GM23338 (cell line): ENCODE measurements at regions not wholly inside any gene's neighbourhood (a gene's known extent, or its start where the extent isn't known, plus 50 kb on each side); places are given as distances from the start of the nearest gene placed in this dataset.

ENCODE experiments used
- ATAC-seq: fragments of 200-7000 bp; cut with Tn5 transposase; 3 replicates; pipeline ENCODE4 v1.9.1; 2020
- DNase-seq: peaks from one replicate; pipeline ENCODE4 v3.0.0-alpha.2; 2015; ENCODE audit warnings: low spot score
- H2AFZ ChIP-seq: fragments of 200-600 bp; sonication (generic); 2 replicates; pipeline ENCODE4 v1.8.0; 2016; ENCODE audit warnings: antibody characterized with exemption, mild to moderate bottlenecking, moderate library complexity
- H3F3A ChIP-seq: fragments of 200-600 bp; sonication (generic); replicated peaks from 2 replicates; pipeline ENCODE4 v1.8.0; 2017; ENCODE audit warnings: antibody characterized with exemption, mixed run types, low read depth
- H3K27ac ChIP-seq: fragments of 200-600 bp; sonication (generic); 2 replicates; pipeline ENCODE4 v1.6.1; 2016; ENCODE audit warnings: low read depth
- H3K27me3 ChIP-seq: fragments of 200-600 bp; sonication (generic); 2 replicates; pipeline ENCODE4 v1.8.0; 2016; ENCODE audit warnings: mild to moderate bottlenecking, mixed run types, moderate library complexity; ENCODE audit not compliant: insufficient read depth
- H3K36me3 ChIP-seq: fragments of 200-600 bp; sonication (generic); 2 replicates; pipeline ENCODE4 v1.8.0; 2016; ENCODE audit warnings: mild to moderate bottlenecking; ENCODE audit not compliant: insufficient read depth
- H3K4me1 ChIP-seq: fragments of 200-600 bp; sonication (generic); 2 replicates; pipeline ENCODE4 v1.8.0; 2016; ENCODE audit warnings: mild to moderate bottlenecking, moderate library complexity; ENCODE audit not compliant: insufficient read depth
- H3K4me2 ChIP-seq: fragments of 200-600 bp; sonication (generic); 2 replicates; pipeline ENCODE4 v1.7.1; 2017; ENCODE audit warnings: mixed run types
- H3K4me3 ChIP-seq: fragments of 200-600 bp; sonication (generic); 2 replicates; pipeline ENCODE4 v1.6.1; 2016; ENCODE audit warnings: mixed run types
- H3K79me2 ChIP-seq: fragments of 200-600 bp; sonication (generic); replicated peaks from 2 replicates; pipeline ENCODE4 v1.8.0; 2017; ENCODE audit warnings: mild to moderate bottlenecking; ENCODE audit not compliant: insufficient read depth
- H3K9me2 ChIP-seq: fragments of 200-600 bp; sonication (generic); 2 replicates; pipeline ENCODE4 v1.8.0; 2017; ENCODE audit not compliant: insufficient read depth
- H4K20me1 ChIP-seq: fragments of 200-600 bp; sonication (generic); replicated peaks from 2 replicates; pipeline ENCODE4 v1.8.0; 2017; ENCODE audit warnings: mild to moderate bottlenecking; ENCODE audit not compliant: insufficient read depth
- H3K27ac Mint-ChIP-seq: 2 replicates; pipeline ENCODE4 v1.8.0; 2020; ENCODE audit warnings: inconsistent platforms, mild to moderate bottlenecking, moderate library complexity, mixed read lengths
- H3K27me3 Mint-ChIP-seq: 3 replicates; pipeline ENCODE4 v1.8.0; 2022; ENCODE audit warnings: low read depth, mild to moderate bottlenecking, moderate library complexity, mixed read lengths, inconsistent platforms; ENCODE audit not compliant: insufficient read depth, poor library complexity
- H3K36me3 Mint-ChIP-seq: 3 replicates; pipeline ENCODE4 v1.8.0; 2021; ENCODE audit warnings: low read depth, mild to moderate bottlenecking, inconsistent platforms, moderate library complexity, mixed read lengths
- H3K4me1 Mint-ChIP-seq: 3 replicates; pipeline ENCODE4 v1.8.0; 2020; ENCODE audit warnings: mild to moderate bottlenecking, inconsistent platforms, mixed read lengths
- H3K4me3 Mint-ChIP-seq: 3 replicates; pipeline ENCODE4 v1.8.0; 2021; ENCODE audit warnings: moderate library complexity, mild to moderate bottlenecking, inconsistent platforms, mixed read lengths
- H3K9me3 Mint-ChIP-seq: 3 replicates; pipeline ENCODE4 v1.8.0; 2020; ENCODE audit warnings: moderate library complexity, mild to moderate bottlenecking, inconsistent platforms, mixed read lengths
- CREB1 ChIP-seq: fragments of 250-450 bp; sonication (Bioruptor Pico); IDR thresholded peaks from 2 replicates; pipeline ENCODE4 v1.5.0; 2020; ENCODE audit warnings: low read depth, mild to moderate bottlenecking, moderate library complexity
- EZH2 ChIP-seq: fragments of 200-600 bp; sonication (generic); IDR thresholded peaks from one replicate; pipeline ENCODE4 v1.8.0; 2017; ENCODE audit warnings: antibody characterized with exemption, mild to moderate bottlenecking, low read depth; ENCODE audit not compliant: unreplicated experiment
- EZH2phosphoT487 ChIP-seq: fragments of 200-600 bp; sonication (generic); IDR thresholded peaks from one replicate; pipeline ENCODE4 v1.8.1; 2018; ENCODE audit warnings: antibody characterized with exemption; ENCODE audit not compliant: unreplicated experiment
- JUNB ChIP-seq: IDR thresholded peaks from one replicate; pipeline ENCODE4 v1.6.1; 2016; ENCODE audit warnings: antibody characterized with exemption; ENCODE audit not compliant: unreplicated experiment
- NANOG ChIP-seq: IDR thresholded peaks from 2 replicates; pipeline ENCODE4 v1.6.1; 2016; ENCODE audit warnings: antibody characterized with exemption, borderline replicate concordance
- POLR2AphosphoS5 ChIP-seq: IDR thresholded peaks from 2 replicates; pipeline ENCODE4 v1.6.1; 2016; ENCODE audit warnings: antibody characterized with exemption, low read depth
- STAT1 ChIP-seq: IDR thresholded peaks from one replicate; pipeline ENCODE4 v1.6.1; 2016; ENCODE audit warnings: antibody characterized with exemption; ENCODE audit not compliant: unreplicated experiment
- ZNF114 ChIP-seq: fragments of 250-450 bp; sonication (Bioruptor Pico); IDR thresholded peaks from 2 replicates; pipeline ENCODE4 v1.5.0; 2020; ENCODE audit warnings: mild to moderate bottlenecking, moderate library complexity
- ZNF331 ChIP-seq: fragments of 250-450 bp; sonication (Bioruptor Pico); IDR thresholded peaks from 2 replicates; pipeline ENCODE4 v1.5.0; 2020; ENCODE audit warnings: low read depth, mild to moderate bottlenecking, moderate library complexity
- TF ChIP-seq, protein P1 (sequence below): fragments of 250-450 bp; sonication (Bioruptor Pico); IDR thresholded peaks from 2 replicates; pipeline ENCODE4 v1.5.0; 2020; ENCODE audit warnings: mild to moderate bottlenecking, moderate library complexity
- TF ChIP-seq, protein P2 (sequence below), 2 experiments: fragments of 200-600 bp in 1 of 2; sonication (generic) in 1 of 2; conservative IDR thresholded peaks; 2 replicates each; pipeline versions ENCODE4 v1.5.1 to v1.6.1; 2016 to 2017; ENCODE audit warnings: antibody characterized with exemption in 2 of 2, low read depth in 2 of 2, mild to moderate bottlenecking in 2 of 2, moderate library complexity in 1 of 2
- TF ChIP-seq, protein P3 (sequence below): IDR thresholded peaks from 2 replicates; pipeline ENCODE4 v1.6.1; 2016; ENCODE audit warnings: antibody characterized with exemption
- TF ChIP-seq, protein P4 (sequence below): IDR thresholded peaks from one replicate; pipeline ENCODE4 v1.6.1; 2018; ENCODE audit warnings: antibody characterized with exemption; ENCODE audit not compliant: unreplicated experiment

DNA sequence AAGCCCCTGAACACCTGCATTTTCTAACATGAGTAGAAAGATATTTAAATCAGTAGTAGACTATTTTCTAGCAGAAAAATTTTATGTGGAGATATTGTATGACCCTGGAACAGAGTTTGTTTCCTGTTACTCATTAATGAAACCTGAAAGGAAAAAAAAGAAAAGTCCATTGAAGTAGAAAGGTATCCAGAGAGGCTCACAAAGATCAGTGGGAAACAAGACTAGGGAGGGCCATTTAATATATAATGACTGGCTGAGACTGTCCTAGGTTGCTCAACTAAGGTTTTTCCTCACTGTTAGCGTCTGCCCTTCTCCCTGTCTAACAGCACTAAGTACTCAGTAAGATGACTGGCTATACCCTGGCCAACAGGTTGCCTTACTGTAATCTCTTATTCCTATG is 788.6 kb downstream of the GLUD2 start:
- no peaks in the 10 kb centered on the region for H3K9me3 Mint-ChIP-seq
- Histone ChIP-seq H3K4me3 (no peak overlapping the region), H2AFZ (no peak overlapping the region), H3K4me1 (no peaks in the 10 kb centered on the region), H3K27me3 (no peaks in the 10 kb centered on the region), H4K20me1 (no peaks in the 10 kb centered on the region), H3K9me2 (no peaks in the 10 kb centered on the region), H3K27ac (no peak overlapping the region), H3K79me2 (no peaks in the 10 kb centered on the region), H3K4me2 (no peak overlapping the region), H3K36me3 (no peaks in the 10 kb centered on the region), H3F3A (no peaks in the 10 kb centered on the region)
- H3K36me3 Mint-ChIP-seq = no peaks in the 10 kb centered on the region
- H3K27ac Mint-ChIP-seq = no peak overlapping the region
- no peaks in the 10 kb centered on the region for H3K27me3 Mint-ChIP-seq
- DNase-seq = no peak
- TF ChIP-seq, protein P1, sequence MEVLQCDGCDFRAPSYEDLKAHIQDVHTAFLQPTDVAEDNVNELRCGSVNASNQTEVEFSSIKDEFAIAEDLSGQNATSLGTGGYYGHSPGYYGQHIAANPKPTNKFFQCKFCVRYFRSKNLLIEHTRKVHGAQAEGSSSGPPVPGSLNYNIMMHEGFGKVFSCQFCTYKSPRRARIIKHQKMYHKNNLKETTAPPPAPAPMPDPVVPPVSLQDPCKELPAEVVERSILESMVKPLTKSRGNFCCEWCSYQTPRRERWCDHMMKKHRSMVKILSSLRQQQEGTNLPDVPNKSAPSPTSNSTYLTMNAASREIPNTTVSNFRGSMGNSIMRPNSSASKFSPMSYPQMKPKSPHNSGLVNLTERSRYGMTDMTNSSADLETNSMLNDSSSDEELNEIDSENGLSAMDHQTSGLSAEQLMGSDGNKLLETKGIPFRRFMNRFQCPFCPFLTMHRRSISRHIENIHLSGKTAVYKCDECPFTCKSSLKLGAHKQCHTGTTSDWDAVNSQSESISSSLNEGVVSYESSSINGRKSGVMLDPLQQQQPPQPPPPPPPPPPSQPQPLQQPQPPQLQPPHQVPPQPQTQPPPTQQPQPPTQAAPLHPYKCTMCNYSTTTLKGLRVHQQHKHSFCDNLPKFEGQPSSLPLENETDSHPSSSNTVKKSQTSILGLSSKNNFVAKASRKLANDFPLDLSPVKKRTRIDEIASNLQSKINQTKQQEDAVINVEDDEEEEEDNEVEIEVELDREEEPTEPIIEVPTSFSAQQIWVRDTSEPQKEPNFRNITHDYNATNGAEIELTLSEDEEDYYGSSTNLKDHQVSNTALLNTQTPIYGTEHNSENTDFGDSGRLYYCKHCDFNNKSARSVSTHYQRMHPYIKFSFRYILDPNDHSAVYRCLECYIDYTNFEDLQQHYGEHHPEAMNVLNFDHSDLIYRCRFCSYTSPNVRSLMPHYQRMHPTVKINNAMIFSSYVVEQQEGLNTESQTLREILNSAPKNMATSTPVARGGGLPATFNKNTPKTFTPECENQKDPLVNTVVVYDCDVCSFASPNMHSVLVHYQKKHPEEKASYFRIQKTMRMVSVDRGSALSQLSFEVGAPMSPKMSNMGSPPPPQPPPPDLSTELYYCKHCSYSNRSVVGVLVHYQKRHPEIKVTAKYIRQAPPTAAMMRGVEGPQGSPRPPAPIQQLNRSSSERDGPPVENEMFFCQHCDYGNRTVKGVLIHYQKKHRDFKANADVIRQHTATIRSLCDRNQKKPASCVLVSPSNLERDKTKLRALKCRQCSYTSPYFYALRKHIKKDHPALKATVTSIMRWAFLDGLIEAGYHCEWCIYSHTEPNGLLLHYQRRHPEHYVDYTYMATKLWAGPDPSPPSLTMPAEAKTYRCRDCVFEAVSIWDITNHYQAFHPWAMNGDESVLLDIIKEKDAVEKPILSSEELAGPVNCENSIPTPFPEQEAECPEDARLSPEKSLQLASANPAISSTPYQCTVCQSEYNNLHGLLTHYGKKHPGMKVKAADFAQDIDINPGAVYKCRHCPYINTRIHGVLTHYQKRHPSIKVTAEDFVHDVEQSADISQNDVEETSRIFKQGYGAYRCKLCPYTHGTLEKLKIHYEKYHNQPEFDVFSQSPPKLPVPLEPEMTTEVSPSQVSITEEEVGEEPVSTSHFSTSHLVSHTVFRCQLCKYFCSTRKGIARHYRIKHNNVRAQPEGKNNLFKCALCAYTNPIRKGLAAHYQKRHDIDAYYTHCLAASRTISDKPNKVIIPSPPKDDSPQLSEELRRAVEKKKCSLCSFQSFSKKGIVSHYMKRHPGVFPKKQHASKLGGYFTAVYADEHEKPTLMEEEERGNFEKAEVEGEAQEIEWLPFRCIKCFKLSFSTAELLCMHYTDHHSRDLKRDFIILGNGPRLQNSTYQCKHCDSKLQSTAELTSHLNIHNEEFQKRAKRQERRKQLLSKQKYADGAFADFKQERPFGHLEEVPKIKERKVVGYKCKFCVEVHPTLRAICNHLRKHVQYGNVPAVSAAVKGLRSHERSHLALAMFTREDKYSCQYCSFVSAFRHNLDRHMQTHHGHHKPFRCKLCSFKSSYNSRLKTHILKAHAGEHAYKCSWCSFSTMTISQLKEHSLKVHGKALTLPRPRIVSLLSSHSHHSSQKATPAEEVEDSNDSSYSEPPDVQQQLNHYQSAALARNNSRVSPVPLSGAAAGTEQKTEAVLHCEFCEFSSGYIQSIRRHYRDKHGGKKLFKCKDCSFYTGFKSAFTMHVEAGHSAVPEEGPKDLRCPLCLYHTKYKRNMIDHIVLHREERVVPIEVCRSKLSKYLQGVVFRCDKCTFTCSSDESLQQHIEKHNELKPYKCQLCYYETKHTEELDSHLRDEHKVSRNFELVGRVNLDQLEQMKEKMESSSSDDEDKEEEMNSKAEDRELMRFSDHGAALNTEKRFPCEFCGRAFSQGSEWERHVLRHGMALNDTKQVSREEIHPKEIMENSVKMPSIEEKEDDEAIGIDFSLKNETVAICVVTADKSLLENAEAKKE = no peak
- TF ChIP-seq POLR2AphosphoS5 (no peak), ZNF331 (CRISPR knock-in tag) (no peak), EZH2phosphoT487 (no peak), NANOG (no peak), EZH2 (no peak), STAT1 (no peak), JUNB (no peak), ZNF114 (no peak), CREB1 (CRISPR knock-in tag) (no peak)
- TF ChIP-seq, protein P2, sequence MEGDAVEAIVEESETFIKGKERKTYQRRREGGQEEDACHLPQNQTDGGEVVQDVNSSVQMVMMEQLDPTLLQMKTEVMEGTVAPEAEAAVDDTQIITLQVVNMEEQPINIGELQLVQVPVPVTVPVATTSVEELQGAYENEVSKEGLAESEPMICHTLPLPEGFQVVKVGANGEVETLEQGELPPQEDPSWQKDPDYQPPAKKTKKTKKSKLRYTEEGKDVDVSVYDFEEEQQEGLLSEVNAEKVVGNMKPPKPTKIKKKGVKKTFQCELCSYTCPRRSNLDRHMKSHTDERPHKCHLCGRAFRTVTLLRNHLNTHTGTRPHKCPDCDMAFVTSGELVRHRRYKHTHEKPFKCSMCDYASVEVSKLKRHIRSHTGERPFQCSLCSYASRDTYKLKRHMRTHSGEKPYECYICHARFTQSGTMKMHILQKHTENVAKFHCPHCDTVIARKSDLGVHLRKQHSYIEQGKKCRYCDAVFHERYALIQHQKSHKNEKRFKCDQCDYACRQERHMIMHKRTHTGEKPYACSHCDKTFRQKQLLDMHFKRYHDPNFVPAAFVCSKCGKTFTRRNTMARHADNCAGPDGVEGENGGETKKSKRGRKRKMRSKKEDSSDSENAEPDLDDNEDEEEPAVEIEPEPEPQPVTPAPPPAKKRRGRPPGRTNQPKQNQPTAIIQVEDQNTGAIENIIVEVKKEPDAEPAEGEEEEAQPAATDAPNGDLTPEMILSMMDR (conservative IDR thresholded peaks at IDR 0.05; ENCODE audit: low read depth in 2 of 2) = no peak
- TF ChIP-seq, protein P3, sequence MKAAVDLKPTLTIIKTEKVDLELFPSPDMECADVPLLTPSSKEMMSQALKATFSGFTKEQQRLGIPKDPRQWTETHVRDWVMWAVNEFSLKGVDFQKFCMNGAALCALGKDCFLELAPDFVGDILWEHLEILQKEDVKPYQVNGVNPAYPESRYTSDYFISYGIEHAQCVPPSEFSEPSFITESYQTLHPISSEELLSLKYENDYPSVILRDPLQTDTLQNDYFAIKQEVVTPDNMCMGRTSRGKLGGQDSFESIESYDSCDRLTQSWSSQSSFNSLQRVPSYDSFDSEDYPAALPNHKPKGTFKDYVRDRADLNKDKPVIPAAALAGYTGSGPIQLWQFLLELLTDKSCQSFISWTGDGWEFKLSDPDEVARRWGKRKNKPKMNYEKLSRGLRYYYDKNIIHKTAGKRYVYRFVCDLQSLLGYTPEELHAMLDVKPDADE = no peak
- TF ChIP-seq, protein P4, sequence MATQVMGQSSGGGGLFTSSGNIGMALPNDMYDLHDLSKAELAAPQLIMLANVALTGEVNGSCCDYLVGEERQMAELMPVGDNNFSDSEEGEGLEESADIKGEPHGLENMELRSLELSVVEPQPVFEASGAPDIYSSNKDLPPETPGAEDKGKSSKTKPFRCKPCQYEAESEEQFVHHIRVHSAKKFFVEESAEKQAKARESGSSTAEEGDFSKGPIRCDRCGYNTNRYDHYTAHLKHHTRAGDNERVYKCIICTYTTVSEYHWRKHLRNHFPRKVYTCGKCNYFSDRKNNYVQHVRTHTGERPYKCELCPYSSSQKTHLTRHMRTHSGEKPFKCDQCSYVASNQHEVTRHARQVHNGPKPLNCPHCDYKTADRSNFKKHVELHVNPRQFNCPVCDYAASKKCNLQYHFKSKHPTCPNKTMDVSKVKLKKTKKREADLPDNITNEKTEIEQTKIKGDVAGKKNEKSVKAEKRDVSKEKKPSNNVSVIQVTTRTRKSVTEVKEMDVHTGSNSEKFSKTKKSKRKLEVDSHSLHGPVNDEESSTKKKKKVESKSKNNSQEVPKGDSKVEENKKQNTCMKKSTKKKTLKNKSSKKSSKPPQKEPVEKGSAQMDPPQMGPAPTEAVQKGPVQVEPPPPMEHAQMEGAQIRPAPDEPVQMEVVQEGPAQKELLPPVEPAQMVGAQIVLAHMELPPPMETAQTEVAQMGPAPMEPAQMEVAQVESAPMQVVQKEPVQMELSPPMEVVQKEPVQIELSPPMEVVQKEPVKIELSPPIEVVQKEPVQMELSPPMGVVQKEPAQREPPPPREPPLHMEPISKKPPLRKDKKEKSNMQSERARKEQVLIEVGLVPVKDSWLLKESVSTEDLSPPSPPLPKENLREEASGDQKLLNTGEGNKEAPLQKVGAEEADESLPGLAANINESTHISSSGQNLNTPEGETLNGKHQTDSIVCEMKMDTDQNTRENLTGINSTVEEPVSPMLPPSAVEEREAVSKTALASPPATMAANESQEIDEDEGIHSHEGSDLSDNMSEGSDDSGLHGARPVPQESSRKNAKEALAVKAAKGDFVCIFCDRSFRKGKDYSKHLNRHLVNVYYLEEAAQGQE = no peak
- H3K4me3 Mint-ChIP-seq = no peak overlapping the region
- no peaks in the 10 kb centered on the region for H3K4me1 Mint-ChIP-seq
- no peak for ATAC-seq
